GM18499 (cell line): ENCODE measurements at regions not wholly inside any gene's neighbourhood (a gene's known extent, or its start where the extent isn't known, plus 50 kb on each side); places are given as distances from the start of the nearest gene placed in this dataset.

Source experiments
- ATAC-seq: cut with Tn5 transposase; IDR thresholded peaks from one replicate; pipeline ENCODE4 v1.9.1; 2021; ENCODE audit warnings: moderate number of reproducible peaks; ENCODE audit not compliant: insufficient read depth, unreplicated experiment

GRCh38 chr7:41156268-41156667 lies 546.6 kb downstream of the INHBA start:
- ATAC-seq: no peak

- no peak for ATAC-seq
These were observed 549.6 kb downstream of the INHBA start for GRCh38 chr7:41153268-41153667.

- ATAC-seq: no peak
These were observed 550.7 kb downstream of the INHBA start for GRCh38 chr7:41152179-41152678.

- ATAC-seq: no peak
These were observed 553.3 kb downstream of the INHBA start for GRCh38 chr7:41149576-41149975.

- ATAC-seq: no peak
These were observed 554.4 kb downstream of the INHBA start for GRCh38 chr7:41148521-41148951.

GRCh38 chr7:41147606-41148485 lies 555.0 kb downstream of the INHBA start:
- no peak for ATAC-seq

GRCh38 chr7:41146429-41146828 lies 556.5 kb downstream of the INHBA start:
- ATAC-seq: no peak

- no peak for ATAC-seq
These were observed 557.2 kb downstream of the INHBA start for GRCh38 chr7:41145656-41146055.

GRCh38 chr7:41142904-41143473 lies 559.9 kb downstream of the INHBA start:
- no peak for ATAC-seq

- no peak for ATAC-seq
These were observed 563.1 kb downstream of the INHBA start for GRCh38 chr7:41139789-41140188.

GRCh38 chr7:41136551-41136950 lies 566.3 kb downstream of the INHBA start:
- no peak for ATAC-seq

- ATAC-seq: no peak
These were observed 567.4 kb downstream of the INHBA start for GRCh38 chr7:41135511-41135910.

GRCh38 chr7:41134300-41135255 lies 568.3 kb downstream of the INHBA start:
- peak; percentile 82 for ATAC-seq

GRCh38 chr7:41133690-41134299 lies 569.1 kb downstream of the INHBA start:
- ATAC-seq: peak; percentile 22

- ATAC-seq: no peak
These were observed 570.9 kb downstream of the INHBA start for GRCh38 chr7:41131956-41132355.

GRCh38 chr7:41130561-41131236 lies 572.2 kb downstream of the INHBA start:
- no peak for ATAC-seq

GRCh38 chr7:41130086-41130485 lies 572.8 kb downstream of the INHBA start:
- ATAC-seq: no peak

- ATAC-seq: no peak
These were observed 577.5 kb downstream of the INHBA start for GRCh38 chr7:41125343-41125742.

- ATAC-seq: no peak
These were observed 580.5 kb downstream of the INHBA start for GRCh38 chr7:41122256-41122987.
